ENCODE measurements at regions not wholly inside any gene's neighbourhood (a gene's known extent, or its start where the extent isn't known, plus 50 kb on each side); places are given as distances from the start of the nearest gene placed in this dataset.

GRCh38 chr12:114935658-114936057, 251.7 kb upstream of the TBX3 start:
- TF ChIP-seq CTCF (IDR thresholded peaks at IDR 0.05; ENCODE audit: low read depth, low read length), result peak; percentile 50
- TF ChIP-seq MAX (IDR thresholded peaks at IDR 0.05; ENCODE audit: low read depth, low read length), result no peak
- TF ChIP-seq MYC (IDR thresholded peaks at IDR 0.05; ENCODE audit: low read depth, low read length), result no peak
- TF ChIP-seq POLR2A (IDR thresholded peaks at IDR 0.05; ENCODE audit: extremely low read depth, insufficient read length), result no peak
